ENCODE measurements at regions not wholly inside any gene's neighbourhood (a gene's known extent, or its start where the extent isn't known, plus 50 kb on each side); places are given as distances from the start of the nearest gene placed in this dataset.

DNA sequence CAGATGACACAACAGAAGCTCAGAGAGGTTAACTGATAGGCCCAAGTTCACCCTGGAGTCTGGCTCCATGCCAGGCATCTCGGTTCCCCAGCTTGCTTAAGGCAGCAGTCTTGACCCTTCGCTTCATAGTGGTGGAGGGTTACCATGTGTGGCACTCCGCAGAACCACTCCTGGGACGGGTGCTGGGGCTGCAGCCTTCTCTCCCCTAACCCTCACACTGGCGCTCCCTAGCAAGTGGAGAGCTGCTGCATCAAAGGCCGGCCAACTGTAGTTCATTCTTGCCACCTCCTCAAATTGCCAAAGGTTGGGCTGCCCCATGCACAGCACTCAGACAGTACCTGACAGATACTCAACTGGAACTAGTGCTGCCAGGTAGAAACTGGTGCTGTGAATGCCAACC is 70.2 kb upstream of the KCND3 start:
- H3K4me1 ChIP-seq (ENCODE audit: control insufficient read depth in 1 of 2, insufficient read depth in 2 of 2, low read length in 2 of 2) = no peaks in the 10 kb centered on the region
- no peak overlapping the region for H3K27ac ChIP-seq (ENCODE audit: low read depth in 1 of 2, low read length in 2 of 2)
- DNase-seq = no peak
- ATAC-seq (ENCODE audit: low FRiP score) = no peak
- no peak overlapping the region for H3K4me3 ChIP-seq (ENCODE audit: low read length in 2 of 2)
- intact Hi-C loops (cut with DNase I) = no loop called here
- no peaks in the 10 kb centered on the region for H3K9me3 ChIP-seq (ENCODE audit: control insufficient read depth, low read length)
- H3K27me3 ChIP-seq (ENCODE audit: control insufficient read depth in 1 of 2, insufficient read depth in 2 of 2, low read length in 1 of 2) = no peaks in the 10 kb centered on the region
- no peaks in the 10 kb centered on the region for H3K36me3 ChIP-seq (ENCODE audit: control insufficient read depth in 1 of 2, insufficient read depth in 2 of 2, low read length in 1 of 2)
- 80 to 81% methylated on average over 6 of the region's 6 CpGs for WGBS, 2 donors

DNA sequence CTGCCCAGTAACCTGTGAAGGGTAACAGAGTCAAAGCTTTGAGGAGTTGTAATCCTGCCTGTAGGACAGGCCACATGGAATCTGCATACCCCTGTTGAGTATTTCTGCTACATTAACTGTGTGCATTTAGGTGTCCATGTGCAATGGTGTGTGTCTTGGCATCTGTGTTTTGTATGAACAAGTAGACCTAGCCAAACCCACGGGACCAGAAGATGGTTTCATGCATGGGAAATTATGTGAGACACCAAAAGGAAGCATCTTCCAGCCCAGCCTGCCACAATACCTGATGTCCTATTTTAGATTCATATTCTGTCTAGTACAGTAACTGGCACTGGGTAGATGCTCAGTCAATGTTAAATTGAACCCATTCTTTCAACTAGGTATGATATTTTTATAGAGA is 70.8 kb upstream of the KCND3 start:
- DNase-seq (no peak), ATAC-seq (ENCODE audit: low FRiP score) (no peak)
- intact Hi-C loops (cut with DNase I) = no loop called here
- Histone ChIP-seq H3K36me3 (ENCODE audit: control insufficient read depth in 1 of 2, insufficient read depth in 2 of 2, low read length in 1 of 2) (no peaks in the 10 kb centered on the region), H3K27me3 (ENCODE audit: control insufficient read depth in 1 of 2, insufficient read depth in 2 of 2, low read length in 1 of 2) (no peaks in the 10 kb centered on the region), H3K9me3 (ENCODE audit: control insufficient read depth, low read length) (no peaks in the 10 kb centered on the region), H3K4me1 (ENCODE audit: control insufficient read depth in 1 of 2, insufficient read depth in 2 of 2, low read length in 2 of 2) (no peaks in the 10 kb centered on the region), H3K27ac (ENCODE audit: low read depth in 1 of 2, low read length in 2 of 2) (no peak overlapping the region), H3K4me3 (ENCODE audit: low read length in 2 of 2) (no peak overlapping the region)
- WGBS, 2 donors = 59 to 67% methylated on average over 1 of the region's 1 CpG

GRCh38 chr1:112061056-112061455 is 71.6 kb upstream of the KCND3 start:
- Histone ChIP-seq H3K4me1 (ENCODE audit: control insufficient read depth in 1 of 2, insufficient read depth in 2 of 2, low read length in 2 of 2) (no peaks in the 10 kb centered on the region), H3K27me3 (ENCODE audit: control insufficient read depth in 1 of 2, insufficient read depth in 2 of 2, low read length in 1 of 2) (no peaks in the 10 kb centered on the region), H3K27ac (ENCODE audit: low read depth in 1 of 2, low read length in 2 of 2) (no peak overlapping the region), H3K4me3 (ENCODE audit: low read length in 2 of 2) (no peak overlapping the region), H3K36me3 (ENCODE audit: control insufficient read depth in 1 of 2, insufficient read depth in 2 of 2, low read length in 1 of 2) (no peaks in the 10 kb centered on the region), H3K9me3 (ENCODE audit: control insufficient read depth, low read length) (no peaks in the 10 kb centered on the region)
- no peak for DNase-seq
- intact Hi-C loops (cut with DNase I) = no loop called here
- no peak for ATAC-seq (ENCODE audit: low FRiP score)
- WGBS, 2 donors = 71 to 84% methylated on average over 5 of the region's 5 CpGs

DNA sequence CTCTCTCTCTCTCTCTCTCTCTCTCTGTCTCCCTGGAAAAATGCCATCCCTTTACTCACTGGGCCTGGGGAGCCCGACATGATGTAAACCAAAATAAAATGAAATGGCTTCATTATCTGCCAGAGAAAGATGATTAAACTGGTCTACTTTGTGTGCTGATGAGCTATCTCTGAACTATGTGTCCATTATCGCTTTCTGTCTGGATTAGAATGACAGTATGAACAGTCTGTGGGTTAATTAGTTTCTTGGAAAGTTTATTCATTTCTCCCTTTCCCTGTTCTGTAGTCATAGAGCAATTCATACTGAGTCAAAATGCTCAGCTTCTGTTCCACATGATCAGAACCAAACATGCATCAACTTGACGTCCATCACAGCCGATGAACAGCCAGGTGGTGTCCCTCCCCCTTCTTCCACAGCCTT is 72.4 kb upstream of the KCND3 start:
- DNase-seq = no peak
- ATAC-seq (ENCODE audit: low FRiP score) = no peak
- Histone ChIP-seq H3K27me3 (ENCODE audit: control insufficient read depth in 1 of 2, insufficient read depth in 2 of 2, low read length in 1 of 2) (peaks cover 0 to 2% of the 10 kb centered on the region in 2 donors), H3K4me1 (ENCODE audit: control insufficient read depth in 1 of 2, insufficient read depth in 2 of 2, low read length in 2 of 2) (no peaks in the 10 kb centered on the region), H3K27ac (ENCODE audit: low read depth in 1 of 2, low read length in 2 of 2) (no peak overlapping the region), H3K36me3 (ENCODE audit: control insufficient read depth in 1 of 2, insufficient read depth in 2 of 2, low read length in 1 of 2) (no peaks in the 10 kb centered on the region), H3K9me3 (ENCODE audit: control insufficient read depth, low read length) (no peaks in the 10 kb centered on the region), H3K4me3 (ENCODE audit: low read length in 2 of 2) (no peak overlapping the region)
- 72 to 75% methylated on average over 4 of the region's 4 CpGs for WGBS, 2 donors
- intact Hi-C loops (cut with DNase I) = no loop called here

- Histone ChIP-seq H3K4me3 (ENCODE audit: low read length in 2 of 2) (no peak overlapping the region), H3K9me3 (ENCODE audit: control insufficient read depth, low read length) (no peaks in the 10 kb centered on the region), H3K27ac (ENCODE audit: low read depth in 1 of 2, low read length in 2 of 2) (no peak overlapping the region), H3K4me1 (ENCODE audit: control insufficient read depth in 1 of 2, insufficient read depth in 2 of 2, low read length in 2 of 2) (no peaks in the 10 kb centered on the region), H3K27me3 (ENCODE audit: control insufficient read depth in 1 of 2, insufficient read depth in 2 of 2, low read length in 1 of 2) (peaks cover 0 to 2% of the 10 kb centered on the region in 2 donors), H3K36me3 (ENCODE audit: control insufficient read depth in 1 of 2, insufficient read depth in 2 of 2, low read length in 1 of 2) (no peaks in the 10 kb centered on the region)
- no peak for ATAC-seq (ENCODE audit: low FRiP score)
- no peak for DNase-seq
- WGBS, 2 donors = 72% methylated on average over 12 of the region's 12 CpGs
- intact Hi-C loops (cut with DNase I) = no loop called here
Measured at GRCh38 chr1:112063781-112064728, 74.6 kb upstream of the KCND3 start.

GRCh38 chr1:112067989-112068388 is 78.5 kb upstream of the KCND3 start:
- Histone ChIP-seq H3K4me1 (ENCODE audit: control insufficient read depth in 1 of 2, insufficient read depth in 2 of 2, low read length in 2 of 2) (no peaks in the 10 kb centered on the region), H3K4me3 (ENCODE audit: low read length in 2 of 2) (no peak overlapping the region), H3K27me3 (ENCODE audit: control insufficient read depth in 1 of 2, insufficient read depth in 2 of 2, low read length in 1 of 2) (peaks cover 0 to 2% of the 10 kb centered on the region in 2 donors), H3K9me3 (ENCODE audit: control insufficient read depth, low read length) (peaks cover 5% of the 10 kb centered on the region), H3K36me3 (ENCODE audit: control insufficient read depth in 1 of 2, insufficient read depth in 2 of 2, low read length in 1 of 2) (no peaks in the 10 kb centered on the region), H3K27ac (ENCODE audit: low read depth in 1 of 2, low read length in 2 of 2) (no peak overlapping the region)
- no peak for ATAC-seq (ENCODE audit: low FRiP score)
- intact Hi-C loops (cut with DNase I) = no loop called here
- no peak for DNase-seq
- WGBS, 2 donors = 78 to 83% methylated on average over 1 of the region's 1 CpG

DNA sequence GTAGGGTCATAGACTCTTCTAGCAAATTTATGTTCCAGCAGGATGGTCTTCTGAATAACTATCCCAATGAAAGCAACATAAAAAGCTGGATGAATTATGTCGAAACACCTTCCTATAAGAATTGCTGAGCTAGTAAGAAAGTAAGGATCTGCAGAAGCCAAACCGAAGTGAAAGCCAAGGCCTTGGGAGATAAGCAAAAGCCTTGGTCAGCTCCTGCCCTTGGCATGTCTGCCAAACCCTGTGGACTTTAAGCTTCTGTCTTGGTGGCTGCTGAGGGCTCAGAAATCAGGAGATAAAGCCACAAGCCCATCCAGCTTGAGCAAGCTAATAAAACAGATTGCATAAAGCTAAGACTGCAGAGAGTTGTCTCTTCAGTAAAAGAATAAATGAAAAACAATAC is 81.2 kb upstream of the KCND3 start:
- Histone ChIP-seq H3K36me3 (ENCODE audit: control insufficient read depth in 1 of 2, insufficient read depth in 2 of 2, low read length in 1 of 2) (no peaks in the 10 kb centered on the region), H3K4me1 (ENCODE audit: control insufficient read depth in 1 of 2, insufficient read depth in 2 of 2, low read length in 2 of 2) (no peaks in the 10 kb centered on the region), H3K9me3 (ENCODE audit: control insufficient read depth, low read length) (peaks cover 6% of the 10 kb centered on the region), H3K4me3 (ENCODE audit: low read length in 2 of 2) (no peak overlapping the region), H3K27ac (ENCODE audit: low read depth in 1 of 2, low read length in 2 of 2) (no peak overlapping the region), H3K27me3 (ENCODE audit: control insufficient read depth in 1 of 2, insufficient read depth in 2 of 2, low read length in 1 of 2) (peaks cover 0 to 2% of the 10 kb centered on the region in 2 donors)
- intact Hi-C loops (cut with DNase I) = no loop called here
- no peak for DNase-seq
- 79 to 92% methylated on average over 2 of the region's 2 CpGs for WGBS, 2 donors
- no peak for ATAC-seq (ENCODE audit: low FRiP score)

- no peaks in the 10 kb centered on the region for H3K27me3 ChIP-seq (ENCODE audit: control insufficient read depth in 1 of 2, insufficient read depth in 2 of 2, low read length in 1 of 2)
- H3K4me3 ChIP-seq (ENCODE audit: low read length in 2 of 2) = no peak overlapping the region
- H3K4me1 ChIP-seq (ENCODE audit: control insufficient read depth in 1 of 2, insufficient read depth in 2 of 2, low read length in 2 of 2) = no peaks in the 10 kb centered on the region
- DNase-seq (no peak), ATAC-seq (ENCODE audit: low FRiP score) (no peak)
- intact Hi-C loops (cut with DNase I) = no loop called here
- H3K27ac ChIP-seq (ENCODE audit: low read depth in 1 of 2, low read length in 2 of 2) = no peak overlapping the region
- 65 to 79% methylated on average over 1 of the region's 1 CpG for WGBS, 2 donors
- H3K9me3 ChIP-seq (ENCODE audit: control insufficient read depth, low read length) = peaks cover 6% of the 10 kb centered on the region
- no peaks in the 10 kb centered on the region for H3K36me3 ChIP-seq (ENCODE audit: control insufficient read depth in 1 of 2, insufficient read depth in 2 of 2, low read length in 1 of 2)
Measured at GRCh38 chr1:112074711-112075110, 85.2 kb upstream of the KCND3 start.

- no peak overlapping the region for H3K27ac ChIP-seq (ENCODE audit: low read depth in 1 of 2, low read length in 2 of 2)
- intact Hi-C loops (cut with DNase I) = no loop called here
- no peak overlapping the region for H3K4me3 ChIP-seq (ENCODE audit: low read length in 2 of 2)
- H3K27me3 ChIP-seq (ENCODE audit: control insufficient read depth in 1 of 2, insufficient read depth in 2 of 2, low read length in 1 of 2) = no peaks in the 10 kb centered on the region
- WGBS, 2 donors = 86 to 87% methylated on average over 1 of the region's 1 CpG
- no peaks in the 10 kb centered on the region for H3K4me1 ChIP-seq (ENCODE audit: control insufficient read depth in 1 of 2, insufficient read depth in 2 of 2, low read length in 2 of 2)
- no peaks in the 10 kb centered on the region for H3K36me3 ChIP-seq (ENCODE audit: control insufficient read depth in 1 of 2, insufficient read depth in 2 of 2, low read length in 1 of 2)
- ATAC-seq (ENCODE audit: low FRiP score) (no peak), DNase-seq (no peak)
- peaks cover 3% of the 10 kb centered on the region for H3K9me3 ChIP-seq (ENCODE audit: control insufficient read depth, low read length)
Measured at GRCh38 chr1:112075566-112075965, 86.1 kb upstream of the KCND3 start.

All from aorta (tissue), 5 donors.